ENCODE measurements at regions not wholly inside any gene's neighbourhood (a gene's known extent, or its start where the extent isn't known, plus 50 kb on each side); places are given as distances from the start of the nearest gene placed in this dataset.

DNA sequence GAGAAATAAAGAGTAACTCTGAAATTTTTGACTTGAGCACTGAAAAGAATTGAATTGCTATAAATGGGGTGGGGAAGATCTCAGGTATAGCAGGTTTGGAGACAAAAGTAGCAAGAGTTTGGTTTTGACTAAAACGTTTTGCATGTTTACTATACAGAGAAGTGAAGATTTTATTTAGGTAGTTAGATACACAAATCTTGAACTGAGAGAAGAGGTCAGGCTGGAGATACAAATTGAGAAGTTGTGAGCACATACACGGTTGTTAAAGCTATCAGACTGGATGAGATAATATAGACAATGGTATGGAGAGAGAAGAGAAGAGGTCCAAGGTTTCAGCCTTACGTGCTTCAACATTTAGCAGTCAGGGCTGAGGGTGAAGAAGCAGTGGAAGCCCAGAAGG is 420.9 kb downstream of the FOXO1 start:
- TF ChIP-seq, protein P1, sequence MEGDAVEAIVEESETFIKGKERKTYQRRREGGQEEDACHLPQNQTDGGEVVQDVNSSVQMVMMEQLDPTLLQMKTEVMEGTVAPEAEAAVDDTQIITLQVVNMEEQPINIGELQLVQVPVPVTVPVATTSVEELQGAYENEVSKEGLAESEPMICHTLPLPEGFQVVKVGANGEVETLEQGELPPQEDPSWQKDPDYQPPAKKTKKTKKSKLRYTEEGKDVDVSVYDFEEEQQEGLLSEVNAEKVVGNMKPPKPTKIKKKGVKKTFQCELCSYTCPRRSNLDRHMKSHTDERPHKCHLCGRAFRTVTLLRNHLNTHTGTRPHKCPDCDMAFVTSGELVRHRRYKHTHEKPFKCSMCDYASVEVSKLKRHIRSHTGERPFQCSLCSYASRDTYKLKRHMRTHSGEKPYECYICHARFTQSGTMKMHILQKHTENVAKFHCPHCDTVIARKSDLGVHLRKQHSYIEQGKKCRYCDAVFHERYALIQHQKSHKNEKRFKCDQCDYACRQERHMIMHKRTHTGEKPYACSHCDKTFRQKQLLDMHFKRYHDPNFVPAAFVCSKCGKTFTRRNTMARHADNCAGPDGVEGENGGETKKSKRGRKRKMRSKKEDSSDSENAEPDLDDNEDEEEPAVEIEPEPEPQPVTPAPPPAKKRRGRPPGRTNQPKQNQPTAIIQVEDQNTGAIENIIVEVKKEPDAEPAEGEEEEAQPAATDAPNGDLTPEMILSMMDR (IDR thresholded peaks at IDR 0.05 in 8 of 11, conservative IDR thresholded peaks at IDR 0.05 in 3 of 11) = no peak
- no peak for TF ChIP-seq POLR2A (IDR thresholded peaks at IDR 0.05)
